H1 (cell line): ENCODE measurements at regions not wholly inside any gene's neighbourhood (a gene's known extent, or its start where the extent isn't known, plus 50 kb on each side); places are given as distances from the start of the nearest gene placed in this dataset.

Experiments
- CTCF ChIA-PET: fragments of 300-600 bp; sonication (Branson Sonifier 250); formaldehyde crosslinking; loops from one replicate; lab custom pipeline; 2021; ENCODE audit not compliant: partially characterized antibody; lab: Charles Lee
- POLR2A ChIA-PET: fragments of 300-600 bp; sonication (Branson Sonifier 250); formaldehyde crosslinking; loops from one replicate; lab custom pipeline; 2021; ENCODE audit warnings: inconsistent platforms; ENCODE audit not compliant: partially characterized antibody; lab: Charles Lee
- DNase-seq, 2 experiments: peaks; one replicate each; pipeline versions ENCODE4 v3.0.0 to v3.0.0-alpha.2; 2010 to 2022; ENCODE audit warnings: low spot score in 2 of 2, low read depth in 1 of 2, mixed read lengths in 1 of 2
- FAIRE-seq: peaks from 2 replicates; lab custom pipeline; 2011; peaks lifted over from hg19 to GRCh38; lab: Jason Lieb, UNC
- H2AFZ ChIP-seq: 2 replicates; pipeline ENCODE4 v1.8.1; 2012; ENCODE audit warnings: low read length, inconsistent platforms
- H2AK5ac ChIP-seq: 2 replicates; pipeline ENCODE4 v1.6.1; 2013; ENCODE audit warnings: low read depth, low read length
- H2BK120ac ChIP-seq: replicated peaks from 2 replicates; pipeline ENCODE3; 2013; ENCODE audit warnings: low read depth, low read length, inconsistent platforms
- H2BK12ac ChIP-seq: 2 replicates; pipeline ENCODE4 v1.6.1; 2013; ENCODE audit warnings: low read depth, low read length
- H2BK15ac ChIP-seq: 2 replicates; pipeline ENCODE4 v1.6.1; 2013; ENCODE audit warnings: low read length
- H2BK20ac ChIP-seq: 2 replicates; pipeline ENCODE4 v1.6.1; 2013; ENCODE audit warnings: low read length
- H2BK5ac ChIP-seq: 2 replicates; pipeline ENCODE4 v1.6.1; 2013; ENCODE audit warnings: low read depth, low read length
- H3K14ac ChIP-seq: 2 replicates; pipeline ENCODE4 v1.6.1; 2013; ENCODE audit warnings: inconsistent platforms; ENCODE audit not compliant: insufficient read length
- H3K18ac ChIP-seq: 2 replicates; pipeline ENCODE4 v1.6.1; 2013; ENCODE audit warnings: low read length; ENCODE audit errors: extremely low read depth
- H3K23ac ChIP-seq: 2 replicates; pipeline ENCODE4 v1.6.1; 2013; ENCODE audit warnings: inconsistent platforms; ENCODE audit not compliant: insufficient read length
- H3K23me2 ChIP-seq: 2 replicates; pipeline ENCODE4 v1.6.1; 2013; ENCODE audit warnings: low read depth, low read length
- H3K27ac ChIP-seq: 2 replicates; pipeline ENCODE4 v1.6.1; 2011; ENCODE audit warnings: low read depth, low read length, inconsistent platforms
- H3K27me3 ChIP-seq, 4 experiments: replicated peaks in 1 of 4; 1 replicate in 1 of 4; 2 replicates in 3 of 4; pipeline versions ENCODE4 v1.6.1 to v1.8.1; 2011 to 2013; ENCODE audit warnings: low read length in 3 of 4, mild to moderate bottlenecking in 3 of 4, inconsistent platforms in 2 of 4, mixed read lengths in 2 of 4, moderate library complexity in 1 of 4; ENCODE audit not compliant: control insufficient read depth in 3 of 4, insufficient read depth in 3 of 4; ENCODE audit errors: extremely low read depth in 1 of 4
- H3K36me3 ChIP-seq, 4 experiments: 2 replicates each; pipeline versions ENCODE4 v1.6.1 to v1.8.1; 2011 to 2013; ENCODE audit warnings: mild to moderate bottlenecking in 4 of 4, low read length in 3 of 4, moderate library complexity in 2 of 4, control low read depth in 1 of 4, inconsistent platforms in 1 of 4; ENCODE audit not compliant: insufficient read depth in 4 of 4, control insufficient read depth in 2 of 4
- H3K4ac ChIP-seq: replicated peaks from 2 replicates; pipeline ENCODE3; 2013; ENCODE audit warnings: low read length, low read depth, mixed read lengths, inconsistent platforms; ENCODE audit not compliant: insufficient read length
- H3K4me1 ChIP-seq, 4 experiments: replicated peaks in 1 of 4; 1 replicate in 1 of 4; 2 replicates in 3 of 4; pipeline versions ENCODE4 v1.6.1 to v1.8.1; 2011 to 2013; ENCODE audit warnings: low read length in 3 of 4, inconsistent platforms in 2 of 4, mixed read lengths in 1 of 4; ENCODE audit not compliant: insufficient read depth in 4 of 4, control insufficient read depth in 3 of 4
- H3K4me2 ChIP-seq, 2 experiments: 2 replicates each; pipeline versions ENCODE4 v1.6.1 to v1.8.1; 2011 to 2013; ENCODE audit warnings: low read depth in 2 of 2, low read length in 2 of 2, control low read depth in 1 of 2, inconsistent platforms in 1 of 2, mild to moderate bottlenecking in 1 of 2; ENCODE audit not compliant: insufficient read depth in 1 of 2
- H3K4me3 ChIP-seq, 4 experiments: fragments of 200-600, 300-600 bp in 1 of 4; sonication (generic), shearing (Covaris generic), sonication (Bioruptor Twin) in 1 of 4; 2 replicates each; pipeline versions ENCODE4 v1.5.1 to v1.8.1; 2011 to 2016; ENCODE audit warnings: low read length in 4 of 4, low read depth in 3 of 4, control low read depth in 2 of 4, inconsistent platforms in 2 of 4, mild to moderate bottlenecking in 2 of 4, mixed read lengths in 1 of 4, moderate library complexity in 1 of 4; ENCODE audit not compliant: insufficient read depth in 2 of 4; ENCODE audit errors: extremely low read depth in 1 of 4
- H3K56ac ChIP-seq: replicated peaks from 2 replicates; pipeline ENCODE3; 2013; ENCODE audit warnings: low read depth, mild to moderate bottlenecking, mixed read lengths, low read length, inconsistent platforms; ENCODE audit not compliant: insufficient read length
- H3K79me1 ChIP-seq: 2 replicates; pipeline ENCODE4 v1.6.1; 2013; ENCODE audit warnings: low read depth, low read length, control low read depth
- H3K79me2 ChIP-seq, 2 experiments: 2 replicates each; pipeline versions ENCODE4 v1.6.1 to v1.8.1; 2012 to 2013; ENCODE audit warnings: low read length in 2 of 2, mild to moderate bottlenecking in 2 of 2, inconsistent platforms in 1 of 2; ENCODE audit not compliant: insufficient read depth in 2 of 2, control insufficient read depth in 1 of 2
- H3K9ac ChIP-seq, 4 experiments: replicated peaks in 1 of 4; 1 replicate in 1 of 4; 2 replicates in 3 of 4; pipeline versions ENCODE4 v1.6.1 to v1.8.1; 2011 to 2013; ENCODE audit warnings: low read depth in 3 of 4, low read length in 3 of 4, control low read depth in 2 of 4, mild to moderate bottlenecking in 2 of 4, moderate library complexity in 2 of 4, inconsistent platforms in 1 of 4; ENCODE audit errors: extremely low read depth in 1 of 4
- H3K9me3 ChIP-seq, 2 experiments: 2 replicates each; pipeline versions ENCODE4 v1.6.1 to v1.8.1; 2012 to 2013; ENCODE audit warnings: mild to moderate bottlenecking in 2 of 2, moderate library complexity in 2 of 2, control low read depth in 1 of 2, inconsistent platforms in 1 of 2, low read depth in 1 of 2, low read length in 1 of 2, mixed read lengths in 1 of 2; ENCODE audit not compliant: insufficient read depth in 2 of 2
- H4K20me1 ChIP-seq, 2 experiments: replicated peaks in 1 of 2; 2 replicates each; pipeline versions ENCODE3 to v1.8.1; 2011 to 2013; ENCODE audit warnings: inconsistent platforms in 2 of 2, low read length in 2 of 2, mild to moderate bottlenecking in 1 of 2; ENCODE audit not compliant: insufficient read depth in 2 of 2, control insufficient read depth in 1 of 2
- H4K5ac ChIP-seq: 2 replicates; pipeline ENCODE4 v1.6.1; 2013; ENCODE audit warnings: low read length, low read depth, mixed read lengths, inconsistent platforms; ENCODE audit not compliant: insufficient read length
- H4K8ac ChIP-seq: 2 replicates; pipeline ENCODE4 v1.8.0; 2013; ENCODE audit warnings: mild to moderate bottlenecking, moderate library complexity, low read length, inconsistent platforms; ENCODE audit not compliant: insufficient read depth; ENCODE audit errors: extremely low read depth
- H4K91ac ChIP-seq: replicated peaks from 2 replicates; pipeline ENCODE3; 2013; ENCODE audit warnings: low read length, mixed read lengths, inconsistent platforms; ENCODE audit not compliant: insufficient read length
- NANOG ChIP-seq: IDR thresholded peaks from 2 replicates; pipeline ENCODE4 v1.6.1; 2011; ENCODE audit warnings: low read length, low read depth, mild to moderate bottlenecking, inconsistent platforms; ENCODE audit not compliant: insufficient read depth, poor library complexity, severe bottlenecking
- WGBS, 2 experiments: shearing (Covaris generic) in 1 of 2; methylation state at CpG; one replicate each; pipeline versions ENCODE4 v1.1.6 to v1.1.7; 2013 to 2015; ENCODE audit warnings: low lambda C conversion rate in 2 of 2, mixed read lengths in 2 of 2, inconsistent platforms in 1 of 2, low coverage in 1 of 2, missing lambda C conversion rate in 1 of 2; ENCODE audit not compliant: insufficient replicate concordance in 2 of 2, insufficient coverage in 1 of 2, insufficient read length in 1 of 2; ENCODE audit errors: extremely low coverage in 1 of 2, missing lambda C conversion rate in 1 of 2; 5-methylcytosine and 5-hydroxymethylcytosine counted together
- TF ChIP-seq, protein P1 (sequence below): IDR thresholded peaks from 2 replicates; pipeline ENCODE4 v1.6.1; 2011; ENCODE audit warnings: low read length, improper control_type of control experiment

DNA sequence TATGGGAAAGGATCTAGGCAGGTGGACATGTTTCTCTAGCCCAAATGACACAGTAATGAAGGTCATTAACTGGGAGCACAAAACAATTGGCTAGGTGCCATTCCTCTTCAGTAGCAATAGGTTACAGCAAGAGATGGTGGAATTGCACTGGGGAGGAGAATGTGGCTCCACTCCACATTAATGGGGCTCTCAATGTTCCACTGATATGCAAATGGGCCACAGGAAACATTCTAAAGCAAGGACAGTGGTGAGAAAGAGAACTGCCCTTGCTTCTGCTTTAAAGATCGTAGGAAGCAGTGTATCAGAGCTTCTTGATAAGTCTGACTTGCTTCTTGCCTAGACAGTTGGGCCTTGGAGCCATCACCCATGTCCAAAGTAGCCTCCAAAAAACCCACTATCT lies 271.4 kb upstream of the PPP2R3A start:
- no peak overlapping the region for H4K91ac ChIP-seq
- peak in 1 of 2 experiments; percentile 5 for DNase-seq

More for the DNA sequence above, 271.4 kb upstream of the PPP2R3A start:
- ChIA-PET POLR2A (no interaction called here), CTCF (no interaction called here)
- TF ChIP-seq NANOG: peak; percentile 58
- TF ChIP-seq, protein P1, sequence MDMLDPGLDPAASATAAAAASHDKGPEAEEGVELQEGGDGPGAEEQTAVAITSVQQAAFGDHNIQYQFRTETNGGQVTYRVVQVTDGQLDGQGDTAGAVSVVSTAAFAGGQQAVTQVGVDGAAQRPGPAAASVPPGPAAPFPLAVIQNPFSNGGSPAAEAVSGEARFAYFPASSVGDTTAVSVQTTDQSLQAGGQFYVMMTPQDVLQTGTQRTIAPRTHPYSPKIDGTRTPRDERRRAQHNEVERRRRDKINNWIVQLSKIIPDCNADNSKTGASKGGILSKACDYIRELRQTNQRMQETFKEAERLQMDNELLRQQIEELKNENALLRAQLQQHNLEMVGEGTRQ: no peak
- Histone ChIP-seq H2AK5ac (no peak overlapping the region), H2BK12ac (no peak overlapping the region), H2BK15ac (no peak overlapping the region), H3K18ac (no peak overlapping the region), H2BK5ac (no peak overlapping the region), H3K14ac (no peak overlapping the region), H3K9ac (no peak overlapping the region), H3K79me1 (no peaks in the 10 kb centered on the region), H3K23ac (no peak overlapping the region), H3K23me2 (no peaks in the 10 kb centered on the region), H2AFZ (no peak overlapping the region), H3K27ac (no peak overlapping the region), H3K36me3 (no peaks in the 10 kb centered on the region), H2BK20ac (no peak overlapping the region), H3K27me3 (no peaks in the 10 kb centered on the region), H2BK120ac (no peak overlapping the region), H3K4me3 (no peak overlapping the region), H4K5ac (no peak overlapping the region), H3K4me1 (peaks cover 0 to 3% (median 0%) of the 10 kb centered on the region in 4 experiments; a peak in 2 of 7 replicates), H3K4ac (no peak overlapping the region), H4K20me1 (no peaks in the 10 kb centered on the region), H3K4me2 (no peak overlapping the region), H3K9me3 (no peaks in the 10 kb centered on the region), H4K8ac (no peak overlapping the region), H3K79me2 (no peaks in the 10 kb centered on the region), H3K56ac (no peak overlapping the region)
- 79% methylated on average over 1 of the region's 1 CpG; no CpG with 5 or more reads in 1 of the 2 experiments for WGBS, 2 experiments
- peak; percentile 48 for FAIRE-seq
